PC-3 (cell line): ENCODE measurements at regions not wholly inside any gene's neighbourhood (a gene's known extent, or its start where the extent isn't known, plus 50 kb on each side); places are given as distances from the start of the nearest gene placed in this dataset.
"Not testable (repeated sequence)": the region's sequence is repeated elsewhere in the genome, so short reads cannot be mapped to it uniquely, and the experiment has no call there.

ENCODE experiments used
- ATAC-seq: fragments of 200-7000 bp; cut with Tn5 transposase; 2 replicates; pipeline ENCODE4 v1.9.1; 2020; ENCODE audit warnings: mild to moderate bottlenecking, moderate library complexity
- BruUV-seq: library from RNA; stranded (reverse); fragments of 400-500 nt; replicated peaks from 2 replicates; lab custom pipeline; 2021; lab: Mats Ljungman, UMichigan
- CTCF ChIA-PET: fragments of 300-600 bp; sonication (Branson Sonifier 250); formaldehyde crosslinking; loops from one replicate; lab custom pipeline; 2022; ENCODE audit warnings: antibody characterized with exemption; lab: Charles Lee
- POLR2A ChIA-PET: fragments of 300-600 bp; sonication (Branson Sonifier 250); formaldehyde crosslinking; loops from one replicate; lab custom pipeline; 2022; ENCODE audit warnings: antibody characterized with exemption; ENCODE audit not compliant: unreplicated experiment; lab: Charles Lee
- DNase-seq: peaks from one replicate; pipeline ENCODE4 v3.0.0-alpha.2; 2015
- H2AFZ ChIP-seq: fragments of 300-600 bp; sonication (generic); 2 replicates; pipeline ENCODE4 v1.6.0; 2016; ENCODE audit warnings: antibody characterized with exemption, low read length
- H3F3A ChIP-seq: fragments of 300-600 bp; sonication (generic); one replicate; pipeline ENCODE4 v1.6.0; 2017; ENCODE audit warnings: antibody characterized with exemption, low read length, control low read depth, mild to moderate bottlenecking; ENCODE audit not compliant: unreplicated experiment
- H3K27ac ChIP-seq: fragments of 300-600 bp; sonication (generic); 2 replicates; pipeline ENCODE4 v1.5.1; 2016; ENCODE audit warnings: mild to moderate bottlenecking, low read length
- H3K27me3 ChIP-seq: fragments of 300-600 bp; sonication (generic); 2 replicates; pipeline ENCODE4 v1.6.1; 2016; ENCODE audit warnings: low read length, mixed read lengths
- H3K36me3 ChIP-seq: fragments of 300-600 bp; sonication (generic); 2 replicates; pipeline ENCODE4 v1.6.1; 2016; ENCODE audit warnings: low read depth, mixed run types, low read length, mixed read lengths
- H3K4me1 ChIP-seq: fragments of 300-600 bp; sonication (generic); 2 replicates; pipeline ENCODE4 v1.5.1; 2016; ENCODE audit warnings: low read length; ENCODE audit not compliant: insufficient read depth
- H3K4me2 ChIP-seq: fragments of 300-600 bp; sonication (generic); 2 replicates; pipeline ENCODE4 v1.6.0; 2016; ENCODE audit warnings: low read length
- H3K4me3 ChIP-seq: fragments of 300-600 bp; sonication (generic); 2 replicates; pipeline ENCODE4 v1.5.1; 2016; ENCODE audit warnings: mild to moderate bottlenecking, low read length, mixed read lengths
- H3K79me2 ChIP-seq: fragments of 300-600 bp; sonication (generic); 2 replicates; pipeline ENCODE4 v1.6.1; 2017; ENCODE audit warnings: low read length, mixed read lengths
- H3K9ac ChIP-seq: fragments of 300-600 bp; sonication (generic); 2 replicates; pipeline ENCODE4 v1.6.0; 2016; ENCODE audit warnings: mild to moderate bottlenecking, low read length
- H3K9me2 ChIP-seq: fragments of 300-600 bp; sonication (generic); replicated peaks from 2 replicates; pipeline ENCODE4 v1.6.1; 2016; ENCODE audit warnings: mixed run types, low read length, mixed read lengths
- H3K9me3 ChIP-seq: fragments of 300-600 bp; sonication (generic); 2 replicates; pipeline ENCODE4 v1.6.1; 2016; ENCODE audit warnings: low read length, mixed read lengths
- H4K20me1 ChIP-seq: fragments of 300-600 bp; sonication (generic); 2 replicates; pipeline ENCODE4 v1.6.1; 2016; ENCODE audit warnings: low read length, mixed read lengths
- CTCF ChIP-seq: fragments of 300-600 bp; sonication (generic); conservative IDR thresholded peaks from 2 replicates; pipeline ENCODE4 v1.5.1; 2017; ENCODE audit warnings: antibody characterized with exemption, low read depth, mild to moderate bottlenecking, low read length
- EZH2 ChIP-seq: fragments of 300-600 bp; sonication (generic); IDR thresholded peaks from one replicate; pipeline ENCODE4 v1.6.1; 2017; ENCODE audit warnings: antibody characterized with exemption, mild to moderate bottlenecking, low read length; ENCODE audit not compliant: unreplicated experiment
- EZH2phosphoT487 ChIP-seq: fragments of 300-600 bp; sonication (generic); IDR thresholded peaks from 2 replicates; pipeline ENCODE4 v1.6.1; 2018; ENCODE audit warnings: mild to moderate bottlenecking, antibody characterized with exemption, low read length, borderline replicate concordance
- intact Hi-C: fragments of 100-400 bp; cut with micrococcal nuclease; formaldehyde crosslinking; loops from 2 replicates; pipeline ENCODE4 v1.9.0; 2023

- ChIA-PET CTCF (no interaction called here), POLR2A (no interaction called here)
- no peak overlapping the region for H3K4me2 ChIP-seq
- intact Hi-C loops: no loop called here
- H2AFZ ChIP-seq: no peak overlapping the region
- no TSS peak for BruUV-seq
- H4K20me1 ChIP-seq: no peaks in the 10 kb centered on the region
- no peak overlapping the region for H3K27ac ChIP-seq
- H3K79me2 ChIP-seq: no peaks in the 10 kb centered on the region
- no peak for DNase-seq
- no peaks in the 10 kb centered on the region for H3K4me1 ChIP-seq
- H3K9ac ChIP-seq: no peak overlapping the region
- peaks cover 4% of the 10 kb centered on the region; the same call in 1 of the 2 replicates for H3K27me3 ChIP-seq
- no peaks in the 10 kb centered on the region for H3K9me3 ChIP-seq
- no peaks in the 10 kb centered on the region for H3K9me2 ChIP-seq
- no peaks in the 10 kb centered on the region for H3F3A ChIP-seq
- H3K4me3 ChIP-seq: no peak overlapping the region
- no peak for ATAC-seq
- no peaks in the 10 kb centered on the region for H3K36me3 ChIP-seq
- no peak for TF ChIP-seq EZH2
- TF ChIP-seq EZH2phosphoT487: no peak
- TF ChIP-seq CTCF: no peak
Observed at GRCh38 chrX:1853916-1854315, 239.1 kb downstream of the ASMT start.

GRCh38 chrX:1854861-1855260, 240.0 kb downstream of the ASMT start:
- POLR2A ChIA-PET, H3K4me1 ChIP-seq, H3K9me2 ChIP-seq, H3K27me3 ChIP-seq, DNase-seq, H3F3A ChIP-seq, H3K79me2 ChIP-seq, H3K4me2 ChIP-seq, H3K9ac ChIP-seq, H2AFZ ChIP-seq, intact Hi-C loops, CTCF ChIA-PET, ATAC-seq, H4K20me1 ChIP-seq, H3K27ac ChIP-seq, H3K4me3 ChIP-seq, H3K36me3 ChIP-seq, BruUV-seq, H3K9me3 ChIP-seq: not testable (repeated sequence)

- DNase-seq, H3K4me3 ChIP-seq, H3F3A ChIP-seq, POLR2A ChIA-PET, H3K36me3 ChIP-seq, H4K20me1 ChIP-seq, H3K9me2 ChIP-seq, BruUV-seq, H3K9me3 ChIP-seq, ATAC-seq, intact Hi-C loops, H3K79me2 ChIP-seq, H3K4me2 ChIP-seq, H2AFZ ChIP-seq, H3K4me1 ChIP-seq, CTCF ChIA-PET, H3K9ac ChIP-seq, H3K27ac ChIP-seq: not testable (repeated sequence)
- peaks cover 13% of the 10 kb centered on the region for H3K27me3 ChIP-seq
Observed at GRCh38 chrX:1859266-1859665, 244.4 kb downstream of the ASMT start.

DNA sequence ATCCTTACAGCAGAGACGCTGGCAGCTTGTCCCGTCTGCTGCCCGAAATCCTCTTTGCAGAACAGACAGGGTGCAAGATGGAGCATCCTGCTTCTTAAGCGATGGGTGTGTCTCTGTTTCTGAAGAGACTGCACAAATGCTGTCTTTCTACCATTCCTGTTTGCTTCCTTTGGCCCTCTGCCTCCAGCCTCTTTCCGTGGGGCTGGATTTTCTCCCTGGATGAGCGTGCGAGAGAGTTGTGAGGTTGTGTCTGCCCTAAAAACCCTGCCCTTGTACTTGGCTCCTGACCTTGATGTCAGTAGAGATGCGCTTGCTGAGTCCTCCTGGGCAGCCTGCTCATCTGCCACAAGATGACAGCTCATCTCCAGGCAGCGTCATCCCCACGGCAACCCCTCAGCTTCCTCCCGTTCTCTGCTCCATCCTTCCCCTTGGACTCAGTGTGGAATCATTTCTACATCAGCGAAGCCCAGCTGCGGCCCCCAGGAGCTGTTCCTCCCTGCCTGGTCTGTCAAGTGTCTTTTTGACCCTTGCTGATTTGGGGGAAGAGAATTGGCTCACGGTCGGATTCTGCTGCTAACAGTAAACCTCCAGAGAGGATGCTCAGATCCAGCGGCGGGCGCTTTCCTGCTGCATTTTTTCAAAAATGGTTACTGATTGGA, 246.2 kb downstream of the ASMT start:
- Histone ChIP-seq H3K4me2 (no peak overlapping the region), H3K27me3 (peaks cover 13% of the 10 kb centered on the region), H3K79me2 (no peaks in the 10 kb centered on the region), H3K9me3 (no peaks in the 10 kb centered on the region), H3K9ac (no peak overlapping the region), H3K36me3 (no peaks in the 10 kb centered on the region), H3F3A (no peaks in the 10 kb centered on the region), H3K9me2 (no peaks in the 10 kb centered on the region), H2AFZ (no peak overlapping the region), H3K27ac (no peak overlapping the region), H3K4me3 (no peak overlapping the region), H3K4me1 (no peaks in the 10 kb centered on the region), H4K20me1 (no peaks in the 10 kb centered on the region)
- DNase-seq: no peak
- TF ChIP-seq CTCF (no peak), EZH2 (no peak), EZH2phosphoT487 (no peak)
- POLR2A ChIA-PET: no interaction called here
- no peak for ATAC-seq
- CTCF ChIA-PET: no interaction called here
- no TSS peak for BruUV-seq
- intact Hi-C loops: no loop called here

GRCh38 chrX:1863995-1864394, 249.1 kb downstream of the ASMT start:
- H3K27ac ChIP-seq, H4K20me1 ChIP-seq, H3K4me1 ChIP-seq, H3K4me3 ChIP-seq, H3K9ac ChIP-seq, ATAC-seq, intact Hi-C loops, H2AFZ ChIP-seq, BruUV-seq, H3K9me3 ChIP-seq, H3K79me2 ChIP-seq, DNase-seq, POLR2A ChIA-PET, H3F3A ChIP-seq, CTCF ChIA-PET, H3K9me2 ChIP-seq, H3K4me2 ChIP-seq, H3K36me3 ChIP-seq: not testable (repeated sequence)
- H3K27me3 ChIP-seq: peaks cover 13% of the 10 kb centered on the region
